KMS-11 (cell line): ENCODE measurements at regions not wholly inside any gene's neighbourhood (a gene's known extent, or its start where the extent isn't known, plus 50 kb on each side); places are given as distances from the start of the nearest gene placed in this dataset.

Experiments
- H2AFZ ChIP-seq: fragments of 200-600 bp; sonication (generic); 2 replicates; pipeline ENCODE4 v1.6.1; 2016; ENCODE audit warnings: antibody characterized with exemption, mixed run types, low read depth
- H3K27ac ChIP-seq: fragments of 200-600 bp; sonication (generic); 2 replicates; pipeline ENCODE4 v1.6.1; 2016; ENCODE audit warnings: mild to moderate bottlenecking, mixed run types
- H3K27me3 ChIP-seq: fragments of 200-600 bp; sonication (generic); 2 replicates; pipeline ENCODE4 v1.6.1; 2017; ENCODE audit warnings: mild to moderate bottlenecking, low read depth, mixed run types, moderate library complexity; ENCODE audit not compliant: insufficient read depth
- H3K36me3 ChIP-seq: fragments of 200-600 bp; sonication (generic); 2 replicates; pipeline ENCODE4 v1.6.1; 2017; ENCODE audit warnings: mild to moderate bottlenecking, mixed run types; ENCODE audit not compliant: insufficient read depth
- H3K4me1 ChIP-seq: fragments of 200-600 bp; sonication (generic); 2 replicates; pipeline ENCODE4 v1.6.1; 2016; ENCODE audit warnings: mild to moderate bottlenecking, low read depth, mixed run types; ENCODE audit not compliant: poor library complexity, severe bottlenecking
- H3K4me2 ChIP-seq: fragments of 200-600 bp; sonication (generic); 2 replicates; pipeline ENCODE4 v1.7.0; 2016; ENCODE audit warnings: mild to moderate bottlenecking, mixed run types
- H3K4me3 ChIP-seq: fragments of 200-600 bp; sonication (generic); IDR thresholded peaks from 2 replicates; pipeline ENCODE4 v1.6.1; 2017; ENCODE audit warnings: low read depth, low read length, mixed read lengths; ENCODE audit not compliant: insufficient read depth
- H3K79me2 ChIP-seq: fragments of 200-600 bp; sonication (generic); 2 replicates; pipeline ENCODE4 v1.6.1; 2016; ENCODE audit warnings: low read depth, mixed run types; ENCODE audit not compliant: insufficient read depth
- H3K9ac ChIP-seq: fragments of 200-600 bp; sonication (generic); 2 replicates; pipeline ENCODE4 v1.6.1; 2016; ENCODE audit warnings: mild to moderate bottlenecking, mixed run types
- H4K20me1 ChIP-seq: fragments of 200-600 bp; sonication (generic); 2 replicates; pipeline ENCODE4 v1.6.1; 2016; ENCODE audit warnings: mild to moderate bottlenecking, mixed run types; ENCODE audit not compliant: insufficient read depth
- CTCF ChIP-seq: fragments of 200-600 bp; sonication (generic); conservative IDR thresholded peaks from 2 replicates; pipeline ENCODE4 v1.6.1; 2017; ENCODE audit warnings: low read depth, mild to moderate bottlenecking, antibody characterized with exemption, low read length, moderate library complexity, mixed read lengths

GRCh38 chr9:82511626-82512025 lies 523.1 kb downstream of the SPATA31D1 start:
- TF ChIP-seq CTCF = no peak

GRCh38 chr9:82512728-82513127 lies 524.2 kb downstream of the SPATA31D1 start:
- H3K4me1 ChIP-seq = no peaks in the 10 kb centered on the region
- no peak for TF ChIP-seq CTCF
- H3K4me2 ChIP-seq = no peak overlapping the region
- no peaks in the 10 kb centered on the region for H4K20me1 ChIP-seq
- no peaks in the 10 kb centered on the region for H3K27me3 ChIP-seq
- no peak overlapping the region for H3K27ac ChIP-seq
- H3K9ac ChIP-seq = no peak overlapping the region
- H2AFZ ChIP-seq = no peak overlapping the region
- no peaks in the 10 kb centered on the region for H3K79me2 ChIP-seq
- no peak overlapping the region for H3K4me3 ChIP-seq
- no peaks in the 10 kb centered on the region for H3K36me3 ChIP-seq

More at GRCh38 chr9:82511626-82512025, 523.1 kb downstream of the SPATA31D1 start:
- no peak overlapping the region for H2AFZ ChIP-seq
- H4K20me1 ChIP-seq = no peaks in the 10 kb centered on the region
- no peaks in the 10 kb centered on the region for H3K4me1 ChIP-seq
- H3K79me2 ChIP-seq = no peaks in the 10 kb centered on the region
- no peaks in the 10 kb centered on the region for H3K27me3 ChIP-seq
- no peaks in the 10 kb centered on the region for H3K36me3 ChIP-seq
- H3K27ac ChIP-seq = no peak overlapping the region
- H3K9ac ChIP-seq = no peak overlapping the region
- no peak overlapping the region for H3K4me3 ChIP-seq
- H3K4me2 ChIP-seq = no peak overlapping the region

- no peak for TF ChIP-seq CTCF
Measured at GRCh38 chr9:82513242-82513751, 524.7 kb downstream of the SPATA31D1 start.

GRCh38 chr9:82513976-82514735 lies 525.6 kb downstream of the SPATA31D1 start:
- Histone ChIP-seq H2AFZ (no peak overlapping the region), H3K36me3 (no peaks in the 10 kb centered on the region), H3K9ac (no peak overlapping the region), H3K4me2 (no peak overlapping the region), H3K4me1 (no peaks in the 10 kb centered on the region), H3K4me3 (no peak overlapping the region), H3K27me3 (no peaks in the 10 kb centered on the region), H3K27ac (no peak overlapping the region), H3K79me2 (no peaks in the 10 kb centered on the region), H4K20me1 (no peaks in the 10 kb centered on the region)
- TF ChIP-seq CTCF = no peak

More at GRCh38 chr9:82513242-82513751, 524.7 kb downstream of the SPATA31D1 start:
- Histone ChIP-seq H3K4me2 (no peak overlapping the region), H3K79me2 (no peaks in the 10 kb centered on the region), H4K20me1 (no peaks in the 10 kb centered on the region), H3K4me1 (no peaks in the 10 kb centered on the region), H3K36me3 (no peaks in the 10 kb centered on the region), H3K4me3 (no peak overlapping the region), H3K27ac (no peak overlapping the region), H3K9ac (no peak overlapping the region), H2AFZ (no peak overlapping the region), H3K27me3 (no peaks in the 10 kb centered on the region)
